DND-41 (cell line): ENCODE measurements at regions not wholly inside any gene's neighbourhood (a gene's known extent, or its start where the extent isn't known, plus 50 kb on each side); places are given as distances from the start of the nearest gene placed in this dataset.

Experiments
- ATAC-seq: fragments of 200-7000 bp; cut with Tn5 transposase; 3 replicates; pipeline ENCODE4 v1.9.1; 2021; ENCODE audit warnings: low read depth; ENCODE audit not compliant: insufficient read depth
- DNase-seq: peaks from one replicate; pipeline ENCODE4 v3.0.0-alpha.2; 2020
- H2AFZ ChIP-seq: 2 replicates; pipeline ENCODE4 v1.6.0; 2012; ENCODE audit warnings: low read depth, low read length
- H3K27ac ChIP-seq: 2 replicates; pipeline ENCODE4 v1.5.1; 2012; ENCODE audit warnings: low read length, inconsistent platforms
- H3K27me3 ChIP-seq: fragments of 200-600 bp; sonication (generic); 2 replicates; pipeline ENCODE4 v1.6.0; 2012; ENCODE audit warnings: low read length, mild to moderate bottlenecking, inconsistent platforms; ENCODE audit not compliant: insufficient read depth, poor library complexity
- H3K36me3 ChIP-seq: 2 replicates; pipeline ENCODE4 v1.5.1; 2012; ENCODE audit warnings: low read length, inconsistent platforms; ENCODE audit not compliant: insufficient read depth
- H3K4me1 ChIP-seq: 2 replicates; pipeline ENCODE4 v1.5.1; 2012; ENCODE audit warnings: mild to moderate bottlenecking, low read length; ENCODE audit not compliant: insufficient read depth
- H3K4me2 ChIP-seq: 2 replicates; pipeline ENCODE4 v1.6.0; 2012; ENCODE audit warnings: mild to moderate bottlenecking, moderate library complexity, low read length, inconsistent platforms; ENCODE audit not compliant: insufficient read depth
- H3K4me3 ChIP-seq, 2 experiments: fragments of 200-600 bp in 1 of 2; shearing (Covaris generic) in 1 of 2; 2 replicates each; pipeline ENCODE4 v1.5.1; 2012 to 2016; ENCODE audit warnings: inconsistent platforms in 2 of 2, low read length in 2 of 2, mild to moderate bottlenecking in 2 of 2, low read depth in 1 of 2, moderate library complexity in 1 of 2
- H3K79me2 ChIP-seq: 2 replicates; pipeline ENCODE4 v1.6.0; 2012; ENCODE audit warnings: low read length, inconsistent platforms; ENCODE audit not compliant: insufficient read depth
- H3K9ac ChIP-seq: 2 replicates; pipeline ENCODE4 v1.6.0; 2012; ENCODE audit warnings: low read depth, mild to moderate bottlenecking, inconsistent platforms, low read length, moderate library complexity
- H3K9me3 ChIP-seq: 2 replicates; pipeline ENCODE4 v1.5.1; 2012; ENCODE audit warnings: low read length, moderate library complexity, mild to moderate bottlenecking, inconsistent platforms; ENCODE audit not compliant: insufficient read depth, severe bottlenecking
- H4K20me1 ChIP-seq: 2 replicates; pipeline ENCODE4 v1.6.0; 2012; ENCODE audit warnings: low read length; ENCODE audit not compliant: insufficient read depth
- CTCF ChIP-seq: IDR thresholded peaks from 2 replicates; pipeline ENCODE4 v1.5.1; 2012; ENCODE audit warnings: borderline replicate concordance, low read length, moderate library complexity, mild to moderate bottlenecking; ENCODE audit not compliant: poor library complexity, severe bottlenecking; ENCODE audit errors: extremely low read depth
- EZH2 ChIP-seq: IDR thresholded peaks from 3 replicates; pipeline ENCODE4 v1.6.1; 2012; ENCODE audit warnings: borderline replicate concordance, low read depth, mild to moderate bottlenecking, moderate library complexity, low read length, inconsistent platforms; ENCODE audit not compliant: severe bottlenecking

DNA sequence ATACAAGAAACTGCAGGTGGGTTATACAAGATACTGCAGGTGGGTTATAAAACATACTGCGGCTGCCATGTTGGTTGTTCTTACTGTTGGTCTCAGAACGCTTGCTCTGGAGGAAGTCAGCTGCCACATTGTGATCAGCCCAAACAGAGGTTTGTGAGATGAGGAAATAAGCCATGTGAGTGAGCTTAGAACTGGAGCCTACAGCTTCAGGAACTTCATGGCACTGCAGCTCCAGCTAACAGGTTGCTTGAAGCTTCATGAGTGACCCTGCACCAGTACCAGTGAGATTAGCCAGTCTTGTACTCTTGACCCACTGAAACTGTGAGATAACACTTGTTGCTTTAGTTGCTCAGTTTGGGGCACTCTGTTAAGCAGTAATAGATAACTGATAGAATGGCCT is 74.5 kb upstream of the PRKCQ start:
- Histone ChIP-seq H3K27me3 (no peaks in the 10 kb centered on the region), H4K20me1 (no peaks in the 10 kb centered on the region), H3K4me3 (no peak overlapping the region), H3K79me2 (no peaks in the 10 kb centered on the region), H2AFZ (no peak overlapping the region), H3K4me2 (no peak overlapping the region), H3K9me3 (no peaks in the 10 kb centered on the region), H3K9ac (no peak overlapping the region), H3K36me3 (no peaks in the 10 kb centered on the region), H3K4me1 (no peaks in the 10 kb centered on the region), H3K27ac (no peak overlapping the region)
- DNase-seq = no peak
- ATAC-seq = no peak
- TF ChIP-seq EZH2 (no peak), CTCF (no peak)

- Histone ChIP-seq H4K20me1 (no peaks in the 10 kb centered on the region), H3K4me1 (peaks cover 7% of the 10 kb centered on the region), H2AFZ (no peak overlapping the region), H3K9me3 (no peaks in the 10 kb centered on the region), H3K4me3 (no peak overlapping the region), H3K79me2 (no peaks in the 10 kb centered on the region), H3K27me3 (no peaks in the 10 kb centered on the region), H3K9ac (no peak overlapping the region), H3K36me3 (no peaks in the 10 kb centered on the region), H3K27ac (no peak overlapping the region), H3K4me2 (no peak overlapping the region)
- DNase-seq (no peak), ATAC-seq (no peak)
- TF ChIP-seq EZH2 (no peak), CTCF (no peak)
These were observed 70.5 kb upstream of the PRKCQ start for GRCh38 chr10:6650586-6650985.

GRCh38 chr10:6649903-6650302 is 69.8 kb upstream of the PRKCQ start:
- no peak for ATAC-seq

More at GRCh38 chr10:6649903-6650302, 69.8 kb upstream of the PRKCQ start:
- Histone ChIP-seq H3K27me3 (no peaks in the 10 kb centered on the region), H3K79me2 (no peaks in the 10 kb centered on the region), H3K27ac (no peak overlapping the region), H3K9ac (no peak overlapping the region), H3K36me3 (no peaks in the 10 kb centered on the region), H3K9me3 (no peaks in the 10 kb centered on the region), H2AFZ (no peak overlapping the region), H4K20me1 (no peaks in the 10 kb centered on the region), H3K4me2 (no peak overlapping the region), H3K4me1 (peaks cover 7% of the 10 kb centered on the region), H3K4me3 (no peak overlapping the region)
- DNase-seq = no peak
- TF ChIP-seq EZH2 (no peak), CTCF (no peak)
